ENCODE measurements at regions not wholly inside any gene's neighbourhood (a gene's known extent, or its start where the extent isn't known, plus 50 kb on each side); places are given as distances from the start of the nearest gene placed in this dataset.

- no peaks in the 10 kb centered on the region for H3K27me3 ChIP-seq (ENCODE audit: control insufficient read depth in 2 of 2, insufficient read depth in 2 of 2, low read length in 2 of 2)
- no peak overlapping the region for H3K4me2 ChIP-seq (ENCODE audit: insufficient read depth, low read length)
- no peaks in the 10 kb centered on the region for H4K20me1 ChIP-seq (replicated peaks; ENCODE audit: control insufficient read depth, extremely low read depth, insufficient read depth, low read length)
- H3K4me1 ChIP-seq (ENCODE audit: control insufficient read depth, extremely low read depth, insufficient read depth, low read length): no peaks in the 10 kb centered on the region
- no peak overlapping the region for H2AFZ ChIP-seq (ENCODE audit: low read depth, low read length)
- TF ChIP-seq, protein P1, sequence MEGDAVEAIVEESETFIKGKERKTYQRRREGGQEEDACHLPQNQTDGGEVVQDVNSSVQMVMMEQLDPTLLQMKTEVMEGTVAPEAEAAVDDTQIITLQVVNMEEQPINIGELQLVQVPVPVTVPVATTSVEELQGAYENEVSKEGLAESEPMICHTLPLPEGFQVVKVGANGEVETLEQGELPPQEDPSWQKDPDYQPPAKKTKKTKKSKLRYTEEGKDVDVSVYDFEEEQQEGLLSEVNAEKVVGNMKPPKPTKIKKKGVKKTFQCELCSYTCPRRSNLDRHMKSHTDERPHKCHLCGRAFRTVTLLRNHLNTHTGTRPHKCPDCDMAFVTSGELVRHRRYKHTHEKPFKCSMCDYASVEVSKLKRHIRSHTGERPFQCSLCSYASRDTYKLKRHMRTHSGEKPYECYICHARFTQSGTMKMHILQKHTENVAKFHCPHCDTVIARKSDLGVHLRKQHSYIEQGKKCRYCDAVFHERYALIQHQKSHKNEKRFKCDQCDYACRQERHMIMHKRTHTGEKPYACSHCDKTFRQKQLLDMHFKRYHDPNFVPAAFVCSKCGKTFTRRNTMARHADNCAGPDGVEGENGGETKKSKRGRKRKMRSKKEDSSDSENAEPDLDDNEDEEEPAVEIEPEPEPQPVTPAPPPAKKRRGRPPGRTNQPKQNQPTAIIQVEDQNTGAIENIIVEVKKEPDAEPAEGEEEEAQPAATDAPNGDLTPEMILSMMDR (IDR thresholded peaks at IDR 0.05; ENCODE audit: extremely low read depth in 1 of 2, insufficient read depth in 1 of 2, low read depth in 1 of 2, low read length in 2 of 2): no peak
- TF ChIP-seq FOS (IDR thresholded peaks at IDR 0.05; ENCODE audit: borderline replicate concordance, insufficient read depth, low read length) (no peak), MYC (IDR thresholded peaks at IDR 0.05; ENCODE audit: low read depth, low read length) (no peak), JUN (IDR thresholded peaks at IDR 0.05; ENCODE audit: borderline replicate concordance, insufficient read depth, insufficient read length, low read depth) (no peak), EZH2 (IDR thresholded peaks at IDR 0.05; ENCODE audit: borderline replicate concordance, low read depth, low read length, severe bottlenecking) (no peak), POLR2AphosphoS5 (IDR thresholded peaks at IDR 0.05; ENCODE audit: insufficient read depth, low read depth, low read length) (no peak), MAX (IDR thresholded peaks at IDR 0.05; ENCODE audit: insufficient read depth, insufficient read length) (no peak), POLR2A (IDR thresholded peaks at IDR 0.05; ENCODE audit: low read depth, low read length) (no peak), GATA2 (IDR thresholded peaks at IDR 0.05; ENCODE audit: insufficient read depth, insufficient read length, low read depth, low read length) (no peak)
- dilution Hi-C loops (cut with MboI; ENCODE audit: extremely low pct_ligation_motif_present, low sequenced_read_pairs): no loop called here
- no peaks in the 10 kb centered on the region for H3K9me1 ChIP-seq (replicated peaks; ENCODE audit: control insufficient read depth, extremely low read depth, insufficient read depth, low read length)
- BruUV-seq (replicated peaks): no TSS peak
- FAIRE-seq (no peak), DNase-seq (ENCODE audit: low read depth, low spot score) (no peak)
- intact Hi-C loops (cut with micrococcal nuclease): no loop called here
- H3K4me3 ChIP-seq (replicated peaks in 1 of 3; ENCODE audit: insufficient read depth in 1 of 3, low read depth in 1 of 3, low read length in 3 of 3): no peak overlapping the region
- ChIA-PET CTCF (no interaction called here), POLR2A (no interaction called here)
- no peak overlapping the region for H3K27ac ChIP-seq (ENCODE audit: insufficient read depth, low read depth, low read length)
- no peaks in the 10 kb centered on the region for H3K36me3 ChIP-seq (ENCODE audit: control insufficient read depth in 2 of 2, extremely low read depth in 1 of 2, insufficient read depth in 2 of 2, low read length in 2 of 2)
- H3K9me3 ChIP-seq (replicated peaks; ENCODE audit: control insufficient read depth, insufficient read depth, low read length): no peaks in the 10 kb centered on the region
- H3K79me2 ChIP-seq (ENCODE audit: control insufficient read depth, insufficient read depth, low read length): no peaks in the 10 kb centered on the region
- H3K9ac ChIP-seq (replicated peaks; ENCODE audit: extremely low read depth, insufficient read depth, low read length): no peak overlapping the region
These were observed 60.4 kb downstream of the SOX2 start for GRCh38 chr3:181772166-181772565.
